Cardiac muscle cell (in vitro differentiated cells and primary cell): ENCODE measurements at regions not wholly inside any gene's neighbourhood (a gene's known extent, or its start where the extent isn't known, plus 50 kb on each side); places are given as distances from the start of the nearest gene placed in this dataset.

Experiments used
- DNase-seq, 2 donors: peaks; one replicate each; pipeline versions ENCODE4 v3.0.0 to v3.0.0-alpha.2; 2010 to 2017; ENCODE audit warnings: low read depth in 1 of 2, low spot score in 1 of 2
- H3K27ac ChIP-seq: fragments of 200-600 bp; sonication (generic); 2 replicates; pipeline ENCODE4 v1.5.1; 2016
- H3K27me3 ChIP-seq: fragments of 200-600 bp; sonication (generic); 2 replicates; pipeline ENCODE4 v1.6.0; 2016; ENCODE audit warnings: control low read depth
- H3K36me3 ChIP-seq: fragments of 200-600 bp; sonication (generic); 2 replicates; pipeline ENCODE4 v1.5.1; 2016; ENCODE audit warnings: control low read depth
- H3K4me1 ChIP-seq: fragments of 200-600 bp; sonication (generic); 2 replicates; pipeline ENCODE4 v1.8.1; 2017; ENCODE audit warnings: low read depth, mild to moderate bottlenecking, mixed run types
- H3K4me3 ChIP-seq: fragments of 200-600 bp; sonication (generic); 2 replicates; pipeline ENCODE4 v1.5.1; 2016; ENCODE audit warnings: mild to moderate bottlenecking
- H3K9me3 ChIP-seq: fragments of 200-600 bp; sonication (generic); 2 replicates; pipeline ENCODE4 v1.5.1; 2017; ENCODE audit warnings: low read depth, mild to moderate bottlenecking, control low read depth
- CTCF ChIP-seq: IDR thresholded peaks from 2 replicates; pipeline ENCODE4 v1.5.1; 2012; ENCODE audit warnings: low read depth, mild to moderate bottlenecking, low read length

- H3K27me3 ChIP-seq, result no peaks in the 10 kb centered on the region
- TF ChIP-seq CTCF, result no peak
- no peaks in the 10 kb centered on the region for H3K9me3 ChIP-seq
- no peak for DNase-seq
- no peaks in the 10 kb centered on the region for H3K36me3 ChIP-seq
- H3K4me3 ChIP-seq, result no peak overlapping the region
- no peaks in the 10 kb centered on the region for H3K4me1 ChIP-seq
- no peak overlapping the region for H3K27ac ChIP-seq
Measured at GRCh38 chr5:97745817-97746216, 562.8 kb upstream of the RIOK2 start.

- no peaks in the 10 kb centered on the region for H3K4me1 ChIP-seq
- no peaks in the 10 kb centered on the region for H3K27me3 ChIP-seq
- no peaks in the 10 kb centered on the region for H3K9me3 ChIP-seq
- peak in 1 of 2 donors; percentile 11 for DNase-seq
- H3K36me3 ChIP-seq, result no peaks in the 10 kb centered on the region
- no peak for TF ChIP-seq CTCF
- no peak overlapping the region for H3K4me3 ChIP-seq
- H3K27ac ChIP-seq, result no peak overlapping the region
Measured at GRCh38 chr5:97750576-97750975, 567.5 kb upstream of the RIOK2 start.

GRCh38 chr5:97751540-97751939 lies 568.5 kb upstream of the RIOK2 start:
- no peaks in the 10 kb centered on the region for H3K36me3 ChIP-seq
- H3K27me3 ChIP-seq, result no peaks in the 10 kb centered on the region
- H3K27ac ChIP-seq, result no peak overlapping the region
- H3K4me1 ChIP-seq, result no peaks in the 10 kb centered on the region
- no peak for TF ChIP-seq CTCF
- DNase-seq, result no peak
- no peak overlapping the region for H3K4me3 ChIP-seq
- H3K9me3 ChIP-seq, result no peaks in the 10 kb centered on the region

- Histone ChIP-seq H3K27ac (no peak overlapping the region), H3K36me3 (no peaks in the 10 kb centered on the region), H3K27me3 (no peaks in the 10 kb centered on the region), H3K4me3 (no peak overlapping the region), H3K9me3 (no peaks in the 10 kb centered on the region), H3K4me1 (no peaks in the 10 kb centered on the region)
- no peak for TF ChIP-seq CTCF
- DNase-seq, result peak in 1 of 2 donors; percentile 30
Measured at GRCh38 chr5:97752871-97753270, 569.8 kb upstream of the RIOK2 start.

- H3K4me1 ChIP-seq, result no peaks in the 10 kb centered on the region
- no peak for DNase-seq
- no peaks in the 10 kb centered on the region for H3K27me3 ChIP-seq
- no peak for TF ChIP-seq CTCF
- no peak overlapping the region for H3K27ac ChIP-seq
- H3K9me3 ChIP-seq, result no peaks in the 10 kb centered on the region
- H3K36me3 ChIP-seq, result no peaks in the 10 kb centered on the region
- no peak overlapping the region for H3K4me3 ChIP-seq
Measured at GRCh38 chr5:97762483-97762882, 579.4 kb upstream of the RIOK2 start.

GRCh38 chr5:97764700-97765099 lies 581.7 kb upstream of the RIOK2 start:
- DNase-seq, result peak in 1 of 2 donors; percentile 70
- TF ChIP-seq CTCF, result no peak
- Histone ChIP-seq H3K4me1 (no peaks in the 10 kb centered on the region), H3K36me3 (no peaks in the 10 kb centered on the region), H3K27ac (no peak overlapping the region), H3K27me3 (no peaks in the 10 kb centered on the region), H3K9me3 (no peaks in the 10 kb centered on the region), H3K4me3 (no peak overlapping the region)
